Lower leg skin (tissue), 4 donors: ENCODE measurements at regions not wholly inside any gene's neighbourhood (a gene's known extent, or its start where the extent isn't known, plus 50 kb on each side); places are given as distances from the start of the nearest gene placed in this dataset.

Experiments
- DNase-seq, 2 donors: peaks; one replicate each; pipeline ENCODE4 v3.0.0-alpha.2; 2019; ENCODE audit warnings: low spot score in 2 of 2
- H3K4me3 ChIP-seq: fragments of 200-600 bp; sonication (generic); 2 replicates; pipeline ENCODE4 v1.5.1; 2017; ENCODE audit warnings: mild to moderate bottlenecking, low read depth; ENCODE audit not compliant: poor library complexity, severe bottlenecking
- POLR2A ChIP-seq, 2 donors: fragments of 450-650 bp; IDR thresholded peaks; one replicate each; pipeline ENCODE4 v1.6.1; 2016 to 2017; ENCODE audit warnings: antibody characterized with exemption in 2 of 2, mild to moderate bottlenecking in 1 of 2, moderate library complexity in 1 of 2
- WGBS, 2 donors: methylation state at CpG; one replicate each; pipeline ENCODE4 v1.1.5; 2018; 5-methylcytosine and 5-hydroxymethylcytosine counted together
- intact Hi-C: fragments of 100-400 bp; cut with DNase I; formaldehyde crosslinking; loops from one replicate; pipeline ENCODE4 v1.15.0; 2023; ENCODE audit warnings: low total_unique reads
- TF ChIP-seq, protein P1 (sequence below), 3 donors: fragments of 450-650 bp; IDR thresholded peaks; one replicate each; pipeline ENCODE4 v1.5.1; 2016; ENCODE audit warnings: antibody characterized with exemption in 3 of 3, mild to moderate bottlenecking in 3 of 3, moderate library complexity in 2 of 3

DNA sequence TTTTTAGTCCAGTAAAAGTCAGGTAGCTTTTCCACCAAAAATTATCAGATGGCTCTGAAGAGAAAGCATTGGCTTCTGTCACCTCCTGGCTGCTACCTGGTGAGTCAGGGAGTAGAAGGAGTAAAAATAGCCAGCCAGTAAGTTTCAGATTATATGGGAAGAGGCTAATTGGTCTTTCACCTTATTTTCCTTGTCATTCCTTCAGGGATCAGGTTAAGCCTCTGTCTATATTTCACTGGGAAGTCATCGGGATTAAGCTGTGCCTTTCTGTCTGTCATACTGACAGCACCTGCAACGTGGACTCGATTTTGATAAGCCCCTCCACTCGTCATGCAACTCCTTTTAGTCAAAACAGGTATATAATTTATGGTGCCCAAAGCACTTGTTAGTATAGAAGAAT is 380.7 kb upstream of the CELF4 start:
- WGBS, 2 donors: 27 to 46% methylated on average over 4 of the region's 4 CpGs
- intact Hi-C loops: no loop called here

DNA sequence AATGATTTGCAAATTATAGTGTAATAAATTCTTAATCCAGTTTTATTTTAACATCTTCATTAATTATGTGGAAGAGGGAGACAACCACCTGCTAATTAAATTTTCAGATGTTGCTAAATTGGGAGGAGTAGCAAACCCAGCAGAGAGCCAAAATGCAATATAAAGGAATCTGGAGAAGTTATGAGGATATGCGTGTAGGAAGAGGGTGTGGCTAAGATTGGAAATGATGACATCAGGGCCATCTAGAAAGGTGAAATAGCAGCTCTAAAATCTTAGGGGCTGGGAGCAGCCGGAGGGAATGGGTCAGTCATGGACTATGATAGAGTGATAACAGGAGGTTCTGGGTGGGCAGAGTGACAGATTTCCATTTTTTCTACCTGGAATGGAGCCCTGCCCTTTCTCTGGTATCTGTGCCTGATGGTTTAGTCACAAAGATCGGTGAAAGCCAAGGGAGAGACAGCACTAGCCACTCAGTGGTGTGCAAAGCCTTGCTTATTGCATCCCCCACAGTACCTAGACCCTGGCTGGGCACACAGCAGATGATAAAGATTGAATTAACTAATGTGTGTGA is 379.2 kb upstream of the CELF4 start:
- WGBS, 2 donors: 71 to 72% methylated on average over 3 of the region's 3 CpGs
- intact Hi-C loops: no loop called here

More for the DNA sequence above, 380.7 kb upstream of the CELF4 start:
- DNase-seq: no peak
- no peak overlapping the region for H3K4me3 ChIP-seq
- TF ChIP-seq POLR2A (IDR thresholded peaks at IDR 0.05): no peak
- TF ChIP-seq, protein P1, sequence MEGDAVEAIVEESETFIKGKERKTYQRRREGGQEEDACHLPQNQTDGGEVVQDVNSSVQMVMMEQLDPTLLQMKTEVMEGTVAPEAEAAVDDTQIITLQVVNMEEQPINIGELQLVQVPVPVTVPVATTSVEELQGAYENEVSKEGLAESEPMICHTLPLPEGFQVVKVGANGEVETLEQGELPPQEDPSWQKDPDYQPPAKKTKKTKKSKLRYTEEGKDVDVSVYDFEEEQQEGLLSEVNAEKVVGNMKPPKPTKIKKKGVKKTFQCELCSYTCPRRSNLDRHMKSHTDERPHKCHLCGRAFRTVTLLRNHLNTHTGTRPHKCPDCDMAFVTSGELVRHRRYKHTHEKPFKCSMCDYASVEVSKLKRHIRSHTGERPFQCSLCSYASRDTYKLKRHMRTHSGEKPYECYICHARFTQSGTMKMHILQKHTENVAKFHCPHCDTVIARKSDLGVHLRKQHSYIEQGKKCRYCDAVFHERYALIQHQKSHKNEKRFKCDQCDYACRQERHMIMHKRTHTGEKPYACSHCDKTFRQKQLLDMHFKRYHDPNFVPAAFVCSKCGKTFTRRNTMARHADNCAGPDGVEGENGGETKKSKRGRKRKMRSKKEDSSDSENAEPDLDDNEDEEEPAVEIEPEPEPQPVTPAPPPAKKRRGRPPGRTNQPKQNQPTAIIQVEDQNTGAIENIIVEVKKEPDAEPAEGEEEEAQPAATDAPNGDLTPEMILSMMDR (IDR thresholded peaks at IDR 0.05): no peak

DNA sequence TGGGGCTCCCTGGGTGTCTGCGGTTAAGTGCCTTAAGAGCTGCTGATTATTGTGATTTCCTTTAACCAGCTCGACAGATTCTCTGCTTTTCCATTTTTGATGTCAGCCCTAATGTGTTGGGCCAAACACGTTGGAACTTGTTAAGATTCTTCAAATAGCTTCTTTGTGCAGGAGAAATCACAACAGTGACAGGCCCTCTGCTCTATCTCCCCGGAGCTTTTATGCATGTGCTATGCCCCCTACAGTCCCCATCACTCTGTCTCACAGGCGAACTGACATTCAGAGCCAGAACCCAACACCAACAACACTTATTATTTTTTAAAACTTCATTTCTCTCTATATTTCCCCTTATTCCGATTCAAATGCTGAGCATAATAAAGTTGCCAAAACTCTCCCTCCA is 371.7 kb upstream of the CELF4 start:
- DNase-seq: no peak
- intact Hi-C loops: no loop called here

More for the DNA sequence above, 379.2 kb upstream of the CELF4 start:
- TF ChIP-seq POLR2A (IDR thresholded peaks at IDR 0.05): no peak
- TF ChIP-seq, protein P1 (IDR thresholded peaks at IDR 0.05): no peak
- no peak overlapping the region for H3K4me3 ChIP-seq
- DNase-seq: no peak

DNA sequence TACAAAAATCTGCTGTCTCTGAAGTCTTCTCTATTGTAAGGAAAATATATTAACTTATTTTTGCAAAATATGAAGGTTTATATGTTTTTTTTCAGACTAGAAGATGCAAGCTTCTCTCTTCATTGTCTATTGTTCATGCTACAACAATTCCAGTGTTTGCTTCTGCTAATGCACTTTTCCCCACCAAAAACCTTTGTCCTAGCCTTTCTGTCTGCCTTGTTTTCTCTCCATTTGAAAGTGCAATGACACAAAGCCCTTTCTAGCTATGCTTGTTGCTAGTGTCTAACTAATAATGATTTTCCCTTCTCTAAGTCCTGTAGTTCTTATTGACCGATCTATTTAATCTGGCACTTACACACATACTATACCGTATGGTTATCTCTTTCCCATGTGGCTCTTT is 369.5 kb upstream of the CELF4 start:
- TF ChIP-seq, protein P1 (IDR thresholded peaks at IDR 0.05): no peak
- no peak for TF ChIP-seq POLR2A (IDR thresholded peaks at IDR 0.05)
- intact Hi-C loops: no loop called here
- WGBS, 2 donors: 88 to 96% methylated on average over 2 of the region's 2 CpGs
- H3K4me3 ChIP-seq: no peak overlapping the region
- no peak for DNase-seq

More for the DNA sequence above, 371.7 kb upstream of the CELF4 start:
- TF ChIP-seq POLR2A (IDR thresholded peaks at IDR 0.05): no peak
- TF ChIP-seq, protein P1 (IDR thresholded peaks at IDR 0.05): no peak
- H3K4me3 ChIP-seq: no peak overlapping the region
- 49 to 60% methylated on average over 6 of the region's 6 CpGs for WGBS, 2 donors

DNA sequence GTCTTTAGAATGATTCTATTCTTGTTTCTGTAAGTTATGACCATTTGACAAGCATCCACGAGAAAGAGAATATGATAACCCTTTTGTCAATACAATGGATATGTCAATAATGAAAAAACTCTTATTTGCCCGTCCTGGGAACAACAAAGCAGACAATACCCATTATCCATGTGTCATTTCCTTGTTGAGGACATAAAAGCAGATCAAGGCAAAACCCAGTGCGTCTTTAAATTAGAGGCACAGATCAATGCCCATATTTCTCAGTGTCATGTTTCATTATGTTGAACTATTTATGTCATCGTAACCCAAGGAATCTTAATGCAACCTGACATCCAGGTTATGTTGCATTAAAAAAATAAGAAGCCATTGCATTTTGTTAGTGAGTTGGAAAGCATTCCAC is 365.0 kb upstream of the CELF4 start:
- WGBS, 2 donors: 71 to 72% methylated on average over 4 of the region's 4 CpGs
- TF ChIP-seq POLR2A (IDR thresholded peaks at IDR 0.05): no peak
- TF ChIP-seq, protein P1 (IDR thresholded peaks at IDR 0.05): no peak
- intact Hi-C loops: no loop called here
- H3K4me3 ChIP-seq: no peak overlapping the region
- no peak for DNase-seq

DNA sequence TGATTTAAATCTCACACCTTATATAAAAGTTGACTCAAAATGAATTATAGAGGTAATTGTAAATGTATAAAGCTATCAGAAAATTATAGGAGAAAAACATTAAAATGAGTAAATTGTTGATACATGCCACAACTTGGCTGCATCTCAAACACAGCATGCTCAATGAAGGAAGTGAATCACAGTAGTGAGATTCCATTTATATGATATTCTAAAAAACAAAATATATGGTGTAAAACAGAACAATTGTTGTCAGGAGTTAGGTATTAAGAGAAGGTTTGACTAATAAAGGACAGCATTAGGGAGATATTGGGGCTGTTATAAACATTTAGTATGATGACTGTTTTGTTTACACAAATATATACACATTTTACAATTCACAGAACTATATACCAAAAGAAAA is 356.6 kb upstream of the CELF4 start:
- intact Hi-C loops: no loop called here
- H3K4me3 ChIP-seq: no peak overlapping the region
- no peak for TF ChIP-seq POLR2A (IDR thresholded peaks at IDR 0.05)
- TF ChIP-seq, protein P1 (IDR thresholded peaks at IDR 0.05): no peak
- no peak for DNase-seq
